Fibroblast of lung (primary cell): ENCODE measurements at regions not wholly inside any gene's neighbourhood (a gene's known extent, or its start where the extent isn't known, plus 50 kb on each side); places are given as distances from the start of the nearest gene placed in this dataset.

Source experiments
- DNase-seq, 2 donors: peaks; one replicate each; pipeline versions ENCODE4 v3.0.0 to v3.0.0-alpha.2; 2010; ENCODE audit warnings: low read depth in 2 of 2
- H2AFZ ChIP-seq: 2 replicates; pipeline ENCODE4 v1.5.1; 2012; ENCODE audit warnings: low read length, control low read depth, inconsistent platforms
- H3K27ac ChIP-seq: 2 replicates; pipeline ENCODE4 v1.5.1; 2011; ENCODE audit warnings: low read length, control low read depth; ENCODE audit not compliant: insufficient read depth
- H3K27me3 ChIP-seq: 2 replicates; pipeline ENCODE4 v1.5.1; 2011; ENCODE audit warnings: mild to moderate bottlenecking, low read length; ENCODE audit not compliant: control insufficient read depth, insufficient read depth
- H3K36me3 ChIP-seq: 2 replicates; pipeline ENCODE4 v1.5.1; 2011; ENCODE audit warnings: low read length; ENCODE audit not compliant: control insufficient read depth, insufficient read depth
- H3K4me1 ChIP-seq: 2 replicates; pipeline ENCODE4 v1.5.1; 2011; ENCODE audit warnings: low read length; ENCODE audit not compliant: control insufficient read depth, insufficient read depth; ENCODE audit errors: extremely low read depth
- H3K4me2 ChIP-seq: 2 replicates; pipeline ENCODE4 v1.5.1; 2011; ENCODE audit warnings: low read length, control low read depth; ENCODE audit not compliant: insufficient read depth; ENCODE audit errors: extremely low read depth
- H3K4me3 ChIP-seq, 4 experiments: fragments of 200-600 bp in 1 of 4; sonication (generic) in 1 of 4; replicated peaks in 1 of 4; 2 replicates each; pipeline ENCODE4 v1.5.1; 2011 to 2016; ENCODE audit warnings: low read length in 4 of 4, low read depth in 3 of 4, mild to moderate bottlenecking in 3 of 4, control low read depth in 2 of 4, inconsistent platforms in 1 of 4, mixed read lengths in 1 of 4; ENCODE audit not compliant: insufficient read depth in 1 of 4; ENCODE audit errors: control extremely low read depth in 1 of 4
- H3K79me2 ChIP-seq: 2 replicates; pipeline ENCODE4 v1.5.1; 2012; ENCODE audit warnings: mild to moderate bottlenecking, low read length, inconsistent platforms; ENCODE audit not compliant: control insufficient read depth, insufficient read depth
- H3K9ac ChIP-seq: 2 replicates; pipeline ENCODE4 v1.5.1; 2011; ENCODE audit warnings: mild to moderate bottlenecking, low read length, control low read depth; ENCODE audit not compliant: insufficient read depth
- H3K9me3 ChIP-seq: 2 replicates; pipeline ENCODE4 v1.5.1; 2012; ENCODE audit warnings: low read depth, low read length; ENCODE audit not compliant: control insufficient read depth, insufficient read depth
- H4K20me1 ChIP-seq: 2 replicates; pipeline ENCODE4 v1.5.1; 2011; ENCODE audit warnings: low read length; ENCODE audit not compliant: control insufficient read depth, insufficient read depth; ENCODE audit errors: extremely low read depth
- CTCF ChIP-seq, 2 donors: IDR thresholded peaks in 1 of 2; conservative IDR thresholded peaks in 1 of 2; 1 replicate in 1 of 2; 2 replicates in 1 of 2; pipeline ENCODE4 v1.5.1; 2011 to 2012; ENCODE audit warnings: low read length in 2 of 2, control low read depth in 1 of 2, inconsistent platforms in 1 of 2, low read depth in 1 of 2, mild to moderate bottlenecking in 1 of 2
- EZH2 ChIP-seq: IDR thresholded peaks from 2 replicates; pipeline ENCODE4 v1.5.1; 2012; ENCODE audit warnings: low read length, control low read depth, mild to moderate bottlenecking; ENCODE audit errors: missing control alignments

- Histone ChIP-seq H3K9ac (no peak overlapping the region), H3K4me3 (no peak overlapping the region), H3K27ac (no peak overlapping the region), H3K9me3 (no peaks in the 10 kb centered on the region), H3K27me3 (no peaks in the 10 kb centered on the region), H2AFZ (no peak overlapping the region), H3K4me2 (no peak overlapping the region), H3K4me1 (no peaks in the 10 kb centered on the region), H3K79me2 (no peaks in the 10 kb centered on the region), H3K36me3 (no peaks in the 10 kb centered on the region), H4K20me1 (no peaks in the 10 kb centered on the region)
- TF ChIP-seq CTCF (conservative IDR thresholded peaks at IDR 0.05 in 1 of 2, IDR thresholded peaks at IDR 0.05 in 1 of 2; ENCODE audit: low read depth in 1 of 2, low read length in 2 of 2) (no peak), EZH2 (no peak)
- no peak for DNase-seq
Observed at GRCh38 chr3:81132995-81133394, 628.5 kb downstream of the GBE1 start.

- Histone ChIP-seq H3K4me1 (no peaks in the 10 kb centered on the region), H3K36me3 (no peaks in the 10 kb centered on the region), H3K27ac (no peak overlapping the region), H3K4me3 (no peak overlapping the region), H3K4me2 (no peak overlapping the region), H4K20me1 (no peaks in the 10 kb centered on the region), H2AFZ (no peak overlapping the region), H3K9me3 (no peaks in the 10 kb centered on the region), H3K27me3 (no peaks in the 10 kb centered on the region), H3K9ac (no peak overlapping the region), H3K79me2 (no peaks in the 10 kb centered on the region)
- peak in 1 of 2 donors; percentile 40 for DNase-seq
- TF ChIP-seq EZH2, result no peak
- TF ChIP-seq CTCF (conservative IDR thresholded peaks at IDR 0.05 in 1 of 2, IDR thresholded peaks at IDR 0.05 in 1 of 2; ENCODE audit: low read depth in 1 of 2, low read length in 2 of 2), result no peak
Observed at GRCh38 chr3:81105789-81106488, 655.5 kb downstream of the GBE1 start.

- Histone ChIP-seq H3K9me3 (no peaks in the 10 kb centered on the region), H3K79me2 (no peaks in the 10 kb centered on the region), H3K27ac (no peak overlapping the region), H3K4me3 (no peak overlapping the region), H3K9ac (no peak overlapping the region), H3K36me3 (no peaks in the 10 kb centered on the region), H3K27me3 (no peaks in the 10 kb centered on the region), H3K4me2 (no peak overlapping the region), H3K4me1 (no peaks in the 10 kb centered on the region), H2AFZ (no peak overlapping the region), H4K20me1 (no peaks in the 10 kb centered on the region)
- no peak for TF ChIP-seq EZH2
- DNase-seq, result no peak
Observed at GRCh38 chr3:81105206-81105605, 656.2 kb downstream of the GBE1 start.
